SU-DHL-6 (cell line): ENCODE measurements at regions not wholly inside any gene's neighbourhood (a gene's known extent, or its start where the extent isn't known, plus 50 kb on each side); places are given as distances from the start of the nearest gene placed in this dataset.

Experiments
- H2AFZ ChIP-seq: fragments of 200-600 bp; sonication (generic); 2 replicates; pipeline ENCODE4 v1.6.1; 2014; ENCODE audit warnings: low read depth, mild to moderate bottlenecking, moderate library complexity, mixed read lengths, antibody characterized with exemption, low read length; ENCODE audit not compliant: severe bottlenecking
- H3F3A ChIP-seq: fragments of 200-600 bp; shearing (Covaris generic); 2 replicates; pipeline ENCODE4 v1.6.0; 2016; ENCODE audit warnings: antibody characterized with exemption, mild to moderate bottlenecking; ENCODE audit not compliant: insufficient read depth
- H3K27ac ChIP-seq: fragments of 200-600 bp; sonication (generic); 2 replicates; pipeline ENCODE4 v1.5.1; 2016; ENCODE audit warnings: low read depth, mild to moderate bottlenecking, low read length, moderate library complexity, mixed read lengths
- H3K27me3 ChIP-seq: fragments of 200-600 bp; sonication (generic), shearing (Covaris generic); 2 replicates; pipeline ENCODE4 v1.6.0; 2014; ENCODE audit warnings: mild to moderate bottlenecking, low read length
- H3K36me3 ChIP-seq: fragments of 200-600 bp; sonication (generic); 2 replicates; pipeline ENCODE4 v1.6.1; 2014; ENCODE audit warnings: mild to moderate bottlenecking, low read length, mixed read lengths
- H3K4me2 ChIP-seq: fragments of 300-600, 200-600 bp; shearing (Covaris generic), sonication (generic); 2 replicates; pipeline ENCODE4 v1.6.0; 2014; ENCODE audit warnings: low read length, low read depth, mild to moderate bottlenecking; ENCODE audit not compliant: poor library complexity, severe bottlenecking
- H3K4me3 ChIP-seq: fragments of 200-600 bp; sonication (generic); 2 replicates; pipeline ENCODE4 v1.5.1; 2014; ENCODE audit warnings: antibody characterized with exemption, low read length, mild to moderate bottlenecking, mixed read lengths; ENCODE audit not compliant: insufficient read depth, poor library complexity, severe bottlenecking
- H3K79me2 ChIP-seq: fragments of 200-600 bp; sonication (generic); 2 replicates; pipeline ENCODE4 v1.6.1; 2014; ENCODE audit warnings: mild to moderate bottlenecking, low read length, moderate library complexity; ENCODE audit not compliant: insufficient read depth
- H3K9ac ChIP-seq: fragments of 200-600 bp; sonication (generic); 2 replicates; pipeline ENCODE4 v1.7.0; 2014; ENCODE audit warnings: mild to moderate bottlenecking, low read length
- H3K9me2 ChIP-seq: fragments of 200-600 bp; sonication (generic); replicated peaks from 2 replicates; pipeline ENCODE4 v1.6.1; 2014; ENCODE audit warnings: low read length; ENCODE audit not compliant: insufficient read depth
- H3K9me3 ChIP-seq: fragments of 200-600 bp; sonication (generic); 2 replicates; pipeline ENCODE4 v1.6.1; 2014; ENCODE audit warnings: low read length, mixed read lengths; ENCODE audit not compliant: insufficient read depth
- H4K20me1 ChIP-seq: fragments of 200-600 bp; sonication (generic); 2 replicates; pipeline ENCODE4 v1.6.1; 2014; ENCODE audit warnings: low read depth, mild to moderate bottlenecking, antibody characterized with exemption, low read length, moderate library complexity, mixed read lengths
- EZH2phosphoT487 ChIP-seq: fragments of 200-600 bp; sonication (generic), shearing (Covaris generic); conservative IDR thresholded peaks from 2 replicates; pipeline ENCODE4 v1.6.1; 2018; ENCODE audit warnings: mild to moderate bottlenecking, antibody characterized with exemption, low read length, moderate library complexity, mixed read lengths
- TF ChIP-seq, protein P1 (sequence below): fragments of 200-600 bp; sonication (generic); IDR thresholded peaks from one replicate; pipeline ENCODE4 v1.5.1; 2017; ENCODE audit warnings: antibody characterized with exemption, mild to moderate bottlenecking, low read length, moderate library complexity; ENCODE audit not compliant: insufficient read depth, poor library complexity, severe bottlenecking

DNA sequence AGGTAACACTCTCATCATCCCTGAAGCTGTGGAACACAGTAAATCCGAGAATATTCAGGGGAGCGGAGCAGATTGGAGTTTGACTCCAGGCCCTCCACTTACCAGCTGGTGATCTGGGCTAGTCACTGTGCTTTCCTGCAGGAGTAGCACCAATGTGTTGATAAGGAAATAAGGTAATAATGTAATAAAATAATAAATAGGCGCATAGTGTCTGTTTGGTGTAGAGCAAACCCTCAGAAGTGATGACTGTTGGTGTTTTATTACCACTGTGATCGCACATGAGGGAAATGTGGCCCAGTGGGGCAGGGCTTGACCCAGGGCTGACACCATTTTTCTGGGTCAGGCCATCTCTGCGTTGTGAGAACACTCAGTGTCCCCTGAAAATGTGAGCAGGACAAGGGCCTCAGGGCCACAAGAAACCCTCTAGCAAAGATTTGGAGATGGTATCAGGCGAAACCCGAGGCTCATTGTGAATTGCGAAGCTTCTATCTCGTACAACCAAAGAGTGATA is 563.9 kb upstream of the B3GAT1 start:
- H4K20me1 ChIP-seq: no peaks in the 10 kb centered on the region
- H3K9me3 ChIP-seq: no peaks in the 10 kb centered on the region
- no peaks in the 10 kb centered on the region for H3K9me2 ChIP-seq
- H3K4me2 ChIP-seq: no peak overlapping the region
- no peaks in the 10 kb centered on the region for H3F3A ChIP-seq
- H3K27ac ChIP-seq: no peak overlapping the region
- H3K27me3 ChIP-seq: no peaks in the 10 kb centered on the region
- no peaks in the 10 kb centered on the region for H3K79me2 ChIP-seq
- H3K36me3 ChIP-seq: no peaks in the 10 kb centered on the region
- no peak overlapping the region for H2AFZ ChIP-seq
- no peak for TF ChIP-seq EZH2phosphoT487
- TF ChIP-seq, protein P1, sequence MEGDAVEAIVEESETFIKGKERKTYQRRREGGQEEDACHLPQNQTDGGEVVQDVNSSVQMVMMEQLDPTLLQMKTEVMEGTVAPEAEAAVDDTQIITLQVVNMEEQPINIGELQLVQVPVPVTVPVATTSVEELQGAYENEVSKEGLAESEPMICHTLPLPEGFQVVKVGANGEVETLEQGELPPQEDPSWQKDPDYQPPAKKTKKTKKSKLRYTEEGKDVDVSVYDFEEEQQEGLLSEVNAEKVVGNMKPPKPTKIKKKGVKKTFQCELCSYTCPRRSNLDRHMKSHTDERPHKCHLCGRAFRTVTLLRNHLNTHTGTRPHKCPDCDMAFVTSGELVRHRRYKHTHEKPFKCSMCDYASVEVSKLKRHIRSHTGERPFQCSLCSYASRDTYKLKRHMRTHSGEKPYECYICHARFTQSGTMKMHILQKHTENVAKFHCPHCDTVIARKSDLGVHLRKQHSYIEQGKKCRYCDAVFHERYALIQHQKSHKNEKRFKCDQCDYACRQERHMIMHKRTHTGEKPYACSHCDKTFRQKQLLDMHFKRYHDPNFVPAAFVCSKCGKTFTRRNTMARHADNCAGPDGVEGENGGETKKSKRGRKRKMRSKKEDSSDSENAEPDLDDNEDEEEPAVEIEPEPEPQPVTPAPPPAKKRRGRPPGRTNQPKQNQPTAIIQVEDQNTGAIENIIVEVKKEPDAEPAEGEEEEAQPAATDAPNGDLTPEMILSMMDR: no peak
- no peak overlapping the region for H3K9ac ChIP-seq
- no peak overlapping the region for H3K4me3 ChIP-seq

DNA sequence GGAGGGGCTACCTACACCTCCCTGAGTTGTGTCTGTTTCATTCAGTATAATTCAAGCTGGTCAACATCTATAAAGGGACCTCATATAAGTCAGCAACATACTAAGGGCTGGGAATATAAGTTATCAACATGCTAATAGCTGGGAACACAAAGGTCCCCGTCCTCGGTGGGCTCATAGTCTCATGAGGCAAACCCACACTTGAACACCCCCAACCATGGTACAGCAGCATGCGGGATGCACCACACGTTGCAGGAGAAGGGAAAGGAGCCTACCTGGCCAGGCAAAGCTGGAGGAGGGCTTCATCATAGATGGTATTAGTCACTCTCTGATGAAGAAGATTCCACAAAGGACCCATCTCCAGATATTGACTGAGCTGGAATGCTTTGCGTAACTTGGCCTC is 561.8 kb upstream of the B3GAT1 start:
- H3K36me3 ChIP-seq: no peaks in the 10 kb centered on the region
- H4K20me1 ChIP-seq: no peaks in the 10 kb centered on the region
- H3K9me3 ChIP-seq: no peaks in the 10 kb centered on the region
- H3K27ac ChIP-seq: no peak overlapping the region
- no peaks in the 10 kb centered on the region for H3F3A ChIP-seq
- TF ChIP-seq, protein P1: no peak
- TF ChIP-seq EZH2phosphoT487: no peak
- H3K9ac ChIP-seq: no peak overlapping the region
- H3K4me3 ChIP-seq: no peak overlapping the region
- H2AFZ ChIP-seq: no peak overlapping the region
- H3K9me2 ChIP-seq: no peaks in the 10 kb centered on the region
- no peaks in the 10 kb centered on the region for H3K79me2 ChIP-seq
- no peak overlapping the region for H3K4me2 ChIP-seq
- no peaks in the 10 kb centered on the region for H3K27me3 ChIP-seq

DNA sequence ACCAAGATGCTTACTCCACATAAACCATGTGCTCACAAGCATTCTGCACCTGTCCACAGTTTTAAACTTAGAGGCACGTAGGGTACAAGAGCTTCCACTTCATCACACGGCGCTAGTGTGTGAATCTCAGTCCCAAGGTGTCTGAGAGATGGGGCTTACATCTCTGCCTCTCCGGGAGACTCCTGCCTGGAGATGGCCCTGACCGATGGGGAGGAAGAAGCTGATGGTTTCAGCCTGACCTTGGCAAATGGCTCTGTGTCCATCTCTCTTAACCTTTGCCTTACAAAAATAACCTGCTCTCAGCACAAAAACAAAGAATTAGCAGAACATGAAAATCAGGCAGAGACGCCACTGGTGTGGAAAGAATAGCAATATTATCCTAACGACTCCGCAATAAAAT is 559.3 kb upstream of the B3GAT1 start:
- no peak overlapping the region for H3K4me2 ChIP-seq
- H3F3A ChIP-seq: no peaks in the 10 kb centered on the region
- H3K27me3 ChIP-seq: no peaks in the 10 kb centered on the region
- no peak overlapping the region for H3K4me3 ChIP-seq
- H2AFZ ChIP-seq: no peak overlapping the region
- H3K79me2 ChIP-seq: no peaks in the 10 kb centered on the region
- H3K27ac ChIP-seq: no peak overlapping the region
- no peaks in the 10 kb centered on the region for H4K20me1 ChIP-seq
- no peaks in the 10 kb centered on the region for H3K9me2 ChIP-seq
- TF ChIP-seq EZH2phosphoT487: no peak
- TF ChIP-seq, protein P1: no peak
- H3K9me3 ChIP-seq: no peaks in the 10 kb centered on the region
- no peak overlapping the region for H3K9ac ChIP-seq
- H3K36me3 ChIP-seq: no peaks in the 10 kb centered on the region
